ENCODE measurements at regions not wholly inside any gene's neighbourhood (a gene's known extent, or its start where the extent isn't known, plus 50 kb on each side); places are given as distances from the start of the nearest gene placed in this dataset.
"Not testable (repeated sequence)": the region's sequence is repeated elsewhere in the genome, so short reads cannot be mapped to it uniquely, and the experiment has no call there.

DNA sequence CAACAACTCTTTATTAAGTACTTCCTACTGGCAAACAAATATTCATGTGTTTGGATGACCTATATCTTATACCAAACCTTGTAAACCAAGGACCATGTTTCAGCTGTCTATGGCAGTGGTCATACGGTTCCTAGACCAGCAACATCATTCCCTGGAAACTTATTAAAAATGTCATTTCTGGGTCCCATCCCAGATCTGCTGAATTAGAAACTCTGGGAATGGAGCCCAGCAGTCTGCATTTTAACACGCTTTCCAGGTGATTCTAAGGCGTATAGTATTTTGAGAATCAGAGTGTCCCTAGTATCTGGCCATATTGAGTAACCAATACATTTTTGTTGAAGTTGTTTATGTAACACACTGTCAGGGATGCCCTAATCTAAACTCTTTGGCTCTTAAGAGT is 363.4 kb upstream of the LRRC3B start:
- Histone ChIP-seq H3K4me3 (no peak overlapping the region), H3K4me1 (no peaks in the 10 kb centered on the region), H3K27me3 (ENCODE audit: low read depth) (no peaks in the 10 kb centered on the region), H3K9me3 (no peaks in the 10 kb centered on the region), H3K36me3 (replicated peaks) (no peaks in the 10 kb centered on the region)
- in situ Hi-C loops (cut with MboI; ENCODE audit: low sequenced_read_pairs): no loop called here
- no peak for DNase-seq (ENCODE audit: low spot score in 2 of 2)

DNA sequence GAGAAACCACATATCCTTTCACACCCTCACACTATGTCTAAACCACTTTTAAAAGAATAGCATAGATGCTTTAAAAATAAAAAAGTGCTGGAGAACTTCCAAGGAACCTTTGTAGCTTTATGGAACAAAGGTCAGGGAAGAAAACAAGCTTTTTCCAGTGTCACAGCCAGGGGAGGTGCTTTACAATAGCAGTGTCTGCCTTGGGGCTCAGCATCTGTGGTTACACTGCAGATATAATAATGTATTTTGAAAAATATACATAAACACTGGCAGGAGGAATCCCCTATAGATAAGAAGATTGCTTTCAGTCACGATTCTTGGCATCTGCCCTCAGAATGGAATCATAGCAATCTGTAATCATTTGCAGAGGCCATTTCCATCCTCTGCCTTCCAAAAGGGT is 362.4 kb upstream of the LRRC3B start:
- Histone ChIP-seq H3K36me3 (replicated peaks) (no peaks in the 10 kb centered on the region), H3K4me3 (no peak overlapping the region), H3K9me3 (no peaks in the 10 kb centered on the region), H3K4me1 (no peaks in the 10 kb centered on the region), H3K27me3 (ENCODE audit: low read depth) (no peaks in the 10 kb centered on the region)
- in situ Hi-C loops (cut with MboI; ENCODE audit: low sequenced_read_pairs): no loop called here
- no peak for DNase-seq (ENCODE audit: low spot score in 2 of 2)

DNA sequence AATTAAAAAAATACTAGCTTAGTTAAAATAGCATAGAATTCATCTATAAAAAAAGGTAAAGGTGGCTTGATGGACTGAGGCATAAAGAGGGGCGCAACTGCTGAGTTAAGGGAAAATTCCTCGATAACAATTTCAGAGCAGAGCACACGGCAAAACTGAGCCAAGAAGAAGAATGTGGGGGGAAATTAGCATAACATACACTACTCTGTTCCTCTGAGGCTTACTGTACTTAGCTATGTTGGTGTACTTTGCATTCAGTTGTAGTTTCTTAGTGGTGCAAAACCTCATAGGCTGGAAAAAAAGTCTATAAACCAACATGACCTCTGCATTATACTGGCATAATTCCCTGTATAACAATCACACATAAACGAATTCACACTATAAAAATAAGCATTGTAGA is 357.9 kb upstream of the LRRC3B start:
- H3K36me3 ChIP-seq (replicated peaks): no peaks in the 10 kb centered on the region
- DNase-seq (ENCODE audit: low spot score in 2 of 2): no peak
- H3K27me3 ChIP-seq (ENCODE audit: low read depth): no peaks in the 10 kb centered on the region
- in situ Hi-C loops (cut with MboI; ENCODE audit: low sequenced_read_pairs): no loop called here
- no peaks in the 10 kb centered on the region for H3K4me1 ChIP-seq
- H3K9me3 ChIP-seq: no peaks in the 10 kb centered on the region
- H3K4me3 ChIP-seq: no peak overlapping the region

DNA sequence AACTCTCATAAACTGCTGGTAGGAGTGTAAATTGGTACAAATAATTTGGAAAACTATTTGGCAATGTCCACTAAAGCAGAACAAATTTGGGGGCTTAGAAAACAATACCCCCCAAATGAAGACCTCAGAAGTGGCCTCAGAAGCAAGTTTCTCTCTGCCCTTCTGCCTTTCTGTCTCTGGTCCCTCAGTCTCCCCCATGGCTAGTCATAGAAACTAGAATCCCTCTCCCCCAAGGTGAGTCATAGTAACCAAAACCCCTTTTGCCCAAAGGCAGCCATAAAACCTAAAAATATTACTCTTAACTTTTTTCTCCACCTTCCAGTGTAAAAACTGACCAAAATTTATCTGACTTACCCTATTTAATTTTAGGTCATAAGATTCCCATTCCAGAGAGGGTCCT is 350.7 kb upstream of the LRRC3B start:
- in situ Hi-C loops (cut with MboI; ENCODE audit: low sequenced_read_pairs): no loop called here
- Histone ChIP-seq H3K4me3 (no peak overlapping the region), H3K4me1 (no peaks in the 10 kb centered on the region), H3K9me3 (no peaks in the 10 kb centered on the region), H3K27me3 (ENCODE audit: low read depth) (no peaks in the 10 kb centered on the region), H3K36me3 (replicated peaks) (no peaks in the 10 kb centered on the region)
- DNase-seq (ENCODE audit: low spot score in 2 of 2): no peak

DNA sequence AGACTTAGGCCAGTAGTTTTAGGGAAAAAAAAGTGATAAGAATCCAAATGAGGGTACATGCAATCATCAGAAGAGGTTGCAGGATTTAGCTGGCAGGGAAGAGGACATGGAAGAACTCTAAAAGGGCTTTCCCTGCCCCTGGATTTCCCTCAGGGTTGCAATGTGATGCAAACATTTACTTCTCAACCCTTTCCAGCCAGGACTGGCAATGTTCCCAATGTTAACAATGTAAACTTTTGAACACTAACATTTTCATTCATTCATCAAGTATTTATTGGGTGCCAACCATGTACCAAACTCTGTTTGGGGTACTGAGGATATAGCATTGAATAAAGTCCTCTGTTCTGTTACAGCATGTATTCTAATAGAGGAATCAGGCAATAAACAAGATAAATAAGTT is 349.4 kb upstream of the LRRC3B start:
- in situ Hi-C loops (cut with MboI; ENCODE audit: low sequenced_read_pairs): no loop called here
- no peaks in the 10 kb centered on the region for H3K36me3 ChIP-seq (replicated peaks)
- DNase-seq (ENCODE audit: low spot score in 2 of 2): no peak
- no peaks in the 10 kb centered on the region for H3K4me1 ChIP-seq
- H3K27me3 ChIP-seq (ENCODE audit: low read depth): no peaks in the 10 kb centered on the region
- no peaks in the 10 kb centered on the region for H3K9me3 ChIP-seq
- H3K4me3 ChIP-seq: no peak overlapping the region

DNA sequence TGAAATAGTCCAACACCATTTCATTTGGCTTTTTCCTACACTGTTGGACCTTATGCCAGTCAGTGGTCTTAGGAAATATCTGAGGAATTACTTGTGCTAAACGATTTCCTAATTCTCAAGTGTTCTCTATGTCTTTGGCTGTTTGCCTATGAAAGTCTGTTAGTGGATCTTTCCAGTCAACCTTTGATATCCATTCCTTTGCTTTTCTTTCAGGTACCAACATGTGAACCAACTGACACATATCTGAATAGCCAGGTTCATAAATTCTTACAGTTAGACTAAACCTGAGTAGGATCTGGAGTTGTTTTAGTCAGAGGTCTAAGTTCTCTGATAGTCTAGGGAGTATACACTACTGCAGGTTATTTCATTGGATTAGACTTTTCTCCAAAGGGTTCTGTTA is 343.5 kb upstream of the LRRC3B start:
- no peaks in the 10 kb centered on the region for H3K27me3 ChIP-seq (ENCODE audit: low read depth)
- H3K4me1 ChIP-seq: no peaks in the 10 kb centered on the region
- H3K4me3 ChIP-seq: no peak overlapping the region
- no peak for DNase-seq (ENCODE audit: low spot score in 2 of 2)
- H3K36me3 ChIP-seq (replicated peaks): no peaks in the 10 kb centered on the region
- no peaks in the 10 kb centered on the region for H3K9me3 ChIP-seq
- in situ Hi-C loops (cut with MboI; ENCODE audit: low sequenced_read_pairs): no loop called here

DNA sequence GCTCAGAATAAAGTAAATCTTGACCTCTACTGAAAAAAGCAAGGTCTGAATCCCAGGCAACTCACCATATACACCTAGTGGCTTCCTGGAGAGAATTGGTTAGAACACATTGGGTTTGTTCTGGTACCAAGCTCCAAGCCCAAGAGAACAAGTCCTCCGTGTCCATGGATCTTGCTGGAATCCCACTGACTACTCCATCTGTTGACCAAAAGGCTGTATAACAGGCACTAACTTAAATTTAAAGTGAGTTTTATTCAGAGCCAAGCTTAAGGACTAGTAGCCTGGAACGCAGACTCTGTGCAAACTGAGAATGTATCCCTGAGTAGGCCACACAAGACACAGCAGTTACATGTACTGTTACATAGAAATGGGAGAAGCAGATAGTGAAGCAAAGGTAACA is 342.1 kb upstream of the LRRC3B start:
- in situ Hi-C loops (cut with MboI; ENCODE audit: low sequenced_read_pairs): no loop called here
- no peaks in the 10 kb centered on the region for H3K9me3 ChIP-seq
- no peaks in the 10 kb centered on the region for H3K4me1 ChIP-seq
- H3K4me3 ChIP-seq: no peak overlapping the region
- no peak for DNase-seq (ENCODE audit: low spot score in 2 of 2)
- H3K27me3 ChIP-seq (ENCODE audit: low read depth): no peaks in the 10 kb centered on the region
- no peaks in the 10 kb centered on the region for H3K36me3 ChIP-seq (replicated peaks)

DNA sequence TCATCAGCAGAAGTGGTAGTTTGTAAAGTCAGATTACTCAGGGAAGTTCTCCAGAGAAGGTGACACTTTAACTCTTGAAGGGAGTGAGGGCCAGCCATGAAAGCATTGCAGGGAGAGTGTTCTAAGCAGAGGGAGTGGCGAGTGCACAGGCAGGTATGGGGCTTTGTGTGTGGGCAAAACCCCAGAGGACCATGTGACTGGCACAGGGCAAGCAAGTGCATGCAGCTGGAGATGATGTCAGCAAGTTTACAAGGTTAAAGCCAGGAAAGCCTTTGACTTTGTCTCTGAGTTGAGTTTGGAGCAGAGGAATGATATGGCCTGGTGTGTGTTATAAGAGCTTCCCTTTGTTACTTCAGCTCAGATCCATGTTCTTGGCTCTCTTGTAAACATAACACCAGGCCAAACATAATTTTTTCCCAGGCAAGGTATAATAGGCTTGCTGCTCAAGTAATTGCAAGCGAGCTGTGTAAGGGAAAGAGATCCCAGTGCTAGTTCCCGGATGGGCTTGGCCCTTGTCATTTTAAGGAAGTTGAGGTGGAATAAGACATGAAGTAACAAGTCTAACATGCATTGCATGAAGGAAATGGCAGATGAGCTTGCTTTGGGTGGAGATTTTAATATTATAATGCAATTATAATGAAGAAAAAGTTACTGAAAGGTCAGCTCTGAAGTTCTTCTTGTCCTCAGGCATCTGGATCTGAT is 341.1 kb upstream of the LRRC3B start:
- Histone ChIP-seq H3K36me3 (replicated peaks) (no peaks in the 10 kb centered on the region), H3K27me3 (ENCODE audit: low read depth) (no peaks in the 10 kb centered on the region), H3K4me1 (no peaks in the 10 kb centered on the region), H3K9me3 (no peaks in the 10 kb centered on the region), H3K4me3 (no peak overlapping the region)
- in situ Hi-C loops (cut with MboI; ENCODE audit: low sequenced_read_pairs): no loop called here
- no peak for DNase-seq (ENCODE audit: low spot score in 2 of 2)

DNA sequence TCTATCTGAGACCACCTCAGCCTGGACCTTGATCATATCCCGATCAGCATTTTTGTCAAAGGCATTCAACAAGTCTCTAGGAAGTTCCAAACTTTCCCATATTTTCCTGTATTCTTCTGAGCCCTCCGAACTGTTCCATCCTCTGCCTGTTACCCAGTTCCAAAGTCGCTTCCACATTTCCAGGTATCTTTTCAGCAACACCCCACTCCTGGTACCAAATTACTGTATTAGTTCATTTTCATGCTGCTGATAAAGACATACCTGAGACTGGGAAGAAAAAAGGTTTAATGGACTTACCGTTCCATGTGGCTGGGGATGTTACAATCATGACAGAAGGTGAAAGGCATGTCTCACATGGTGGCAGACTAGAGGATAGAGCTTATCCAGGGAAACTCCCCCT is 338.1 kb upstream of the LRRC3B start:
- in situ Hi-C loops (cut with MboI; ENCODE audit: low sequenced_read_pairs): not testable (repeated sequence)

DNA sequence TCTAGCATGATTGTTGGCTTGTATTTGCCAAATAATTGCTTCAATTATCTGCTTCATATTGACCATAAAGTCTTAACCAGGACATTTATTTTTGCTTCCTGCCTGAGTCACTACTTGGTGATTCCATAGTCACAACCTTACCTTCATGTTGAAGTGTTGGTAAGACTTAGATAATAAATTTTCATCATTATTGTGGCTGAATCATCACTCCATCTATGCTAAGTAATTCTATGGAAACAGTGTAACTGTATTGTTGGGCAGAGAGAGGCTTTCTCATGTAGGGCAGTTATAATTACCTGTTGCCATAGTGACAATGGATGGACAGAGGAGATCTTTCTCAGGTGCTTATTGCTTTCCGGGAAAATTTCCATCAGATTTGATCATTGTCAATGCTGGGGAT is 330.7 kb upstream of the LRRC3B start:
- in situ Hi-C loops (cut with MboI; ENCODE audit: low sequenced_read_pairs): no loop called here
- no peak for DNase-seq (ENCODE audit: low spot score in 2 of 2)
- H3K4me3 ChIP-seq: no peak overlapping the region

More for the DNA sequence above, 338.1 kb upstream of the LRRC3B start:
- not testable (repeated sequence) for H3K4me3 ChIP-seq; H3K36me3 ChIP-seq (replicated peaks); H3K4me1 ChIP-seq; H3K27me3 ChIP-seq (ENCODE audit: low read depth); DNase-seq (ENCODE audit: low spot score in 2 of 2); H3K9me3 ChIP-seq

DNA sequence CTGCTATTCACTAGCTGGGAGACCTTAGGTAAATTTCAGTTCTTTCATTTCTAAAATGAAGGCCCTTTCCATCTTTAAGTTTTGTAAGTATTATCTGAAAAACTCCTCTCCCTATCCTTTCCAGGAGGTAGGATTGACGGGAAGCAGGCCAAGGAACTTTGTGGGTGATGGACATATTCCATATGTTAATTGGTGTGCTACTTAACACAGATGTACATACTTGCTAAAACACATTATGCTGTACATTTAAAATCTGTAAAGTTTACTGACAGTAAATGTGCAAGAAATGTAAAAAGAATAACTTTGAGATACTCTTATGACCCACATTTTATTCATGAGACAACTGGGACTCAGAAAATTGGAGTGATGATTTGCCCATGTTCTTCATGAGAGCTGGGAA is 329.8 kb upstream of the LRRC3B start:
- DNase-seq (ENCODE audit: low spot score in 2 of 2): no peak
- in situ Hi-C loops (cut with MboI; ENCODE audit: low sequenced_read_pairs): no loop called here
- Histone ChIP-seq H3K36me3 (replicated peaks) (no peaks in the 10 kb centered on the region), H3K27me3 (ENCODE audit: low read depth) (no peaks in the 10 kb centered on the region), H3K4me3 (no peak overlapping the region), H3K9me3 (no peaks in the 10 kb centered on the region), H3K4me1 (no peaks in the 10 kb centered on the region)

More for the DNA sequence above, 330.7 kb upstream of the LRRC3B start:
- Histone ChIP-seq H3K4me1 (no peaks in the 10 kb centered on the region), H3K27me3 (ENCODE audit: low read depth) (no peaks in the 10 kb centered on the region), H3K36me3 (replicated peaks) (no peaks in the 10 kb centered on the region), H3K9me3 (no peaks in the 10 kb centered on the region)

DNA sequence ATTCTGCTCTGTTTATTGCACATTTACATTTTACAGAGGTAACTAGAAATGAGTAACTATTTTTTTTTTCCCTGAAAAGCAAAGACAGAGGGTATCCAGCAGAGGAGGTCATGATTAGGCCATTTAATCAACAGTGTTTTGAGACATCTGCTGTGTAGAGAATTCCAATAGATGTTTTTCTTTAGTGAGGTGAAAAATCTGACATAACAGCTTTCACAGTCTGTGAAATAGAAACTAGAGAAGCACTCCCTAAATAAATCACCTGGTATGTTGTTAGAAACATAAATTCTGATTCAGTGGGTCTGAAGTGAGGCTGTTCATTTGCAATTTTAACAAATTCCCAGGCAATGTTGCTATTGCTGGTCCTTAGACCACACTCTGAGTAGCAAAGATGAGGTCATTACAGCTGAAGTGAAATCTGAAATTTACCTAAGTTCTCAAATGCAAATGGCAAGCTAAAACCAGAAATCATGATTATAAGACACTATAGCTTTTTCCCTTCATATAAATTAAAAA is 329.2 kb upstream of the LRRC3B start:
- H3K4me1 ChIP-seq: no peaks in the 10 kb centered on the region
- no peak overlapping the region for H3K4me3 ChIP-seq
- H3K36me3 ChIP-seq (replicated peaks): no peaks in the 10 kb centered on the region
- no peaks in the 10 kb centered on the region for H3K9me3 ChIP-seq
- no peaks in the 10 kb centered on the region for H3K27me3 ChIP-seq (ENCODE audit: low read depth)
- DNase-seq (ENCODE audit: low spot score in 2 of 2): no peak
- in situ Hi-C loops (cut with MboI; ENCODE audit: low sequenced_read_pairs): no loop called here

DNA sequence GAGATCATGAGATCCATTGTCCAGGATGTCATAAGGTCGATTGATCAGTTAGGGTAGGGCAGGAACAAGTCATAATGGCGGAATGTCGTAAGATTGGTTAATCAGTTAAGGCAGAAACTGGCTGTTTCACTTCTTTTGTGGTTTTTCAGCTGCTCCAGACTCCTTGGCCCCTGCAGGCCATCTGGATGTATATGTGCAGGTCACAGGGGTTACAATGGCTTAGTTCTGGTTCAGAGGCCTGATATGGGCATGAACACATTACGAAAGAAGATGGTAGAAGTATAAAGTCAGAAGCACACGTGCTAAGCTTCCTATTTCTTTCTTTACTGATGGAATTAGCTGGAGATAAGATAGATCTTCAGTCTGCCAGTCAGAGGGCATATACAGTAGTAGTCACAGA is 315.4 kb upstream of the LRRC3B start:
- H3K9me3 ChIP-seq: no peaks in the 10 kb centered on the region

DNA sequence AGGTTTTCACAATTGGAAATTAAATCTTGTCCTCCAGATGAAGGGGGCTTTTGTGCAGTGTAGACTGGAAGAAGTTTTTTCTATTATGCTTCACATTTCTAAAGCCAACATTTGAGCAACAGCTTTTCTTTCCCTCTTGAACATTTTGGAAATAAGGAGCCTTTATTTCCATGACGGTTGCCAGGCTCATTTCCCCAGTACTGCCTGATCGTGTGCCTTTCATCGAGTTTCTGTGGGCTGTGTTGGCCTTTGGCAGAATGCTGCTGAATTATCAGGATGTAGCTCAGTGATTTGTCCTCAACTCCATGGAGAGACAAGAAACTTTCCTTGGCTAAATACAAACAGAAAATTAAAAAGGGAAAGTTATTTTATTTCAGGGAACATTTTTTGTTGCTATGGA is 314.8 kb upstream of the LRRC3B start:
- DNase-seq (ENCODE audit: low spot score in 2 of 2): no peak
- no peaks in the 10 kb centered on the region for H3K36me3 ChIP-seq (replicated peaks)
- H3K27me3 ChIP-seq (ENCODE audit: low read depth): no peaks in the 10 kb centered on the region
- H3K4me1 ChIP-seq: no peaks in the 10 kb centered on the region
- in situ Hi-C loops (cut with MboI; ENCODE audit: low sequenced_read_pairs): no loop called here
- no peaks in the 10 kb centered on the region for H3K9me3 ChIP-seq
- no peak overlapping the region for H3K4me3 ChIP-seq

More for the DNA sequence above, 315.4 kb upstream of the LRRC3B start:
- Histone ChIP-seq H3K4me1 (no peaks in the 10 kb centered on the region), H3K4me3 (no peak overlapping the region), H3K36me3 (replicated peaks) (no peaks in the 10 kb centered on the region), H3K27me3 (ENCODE audit: low read depth) (no peaks in the 10 kb centered on the region)
- DNase-seq (ENCODE audit: low spot score in 2 of 2): no peak
- in situ Hi-C loops (cut with MboI; ENCODE audit: low sequenced_read_pairs): no loop called here

DNA sequence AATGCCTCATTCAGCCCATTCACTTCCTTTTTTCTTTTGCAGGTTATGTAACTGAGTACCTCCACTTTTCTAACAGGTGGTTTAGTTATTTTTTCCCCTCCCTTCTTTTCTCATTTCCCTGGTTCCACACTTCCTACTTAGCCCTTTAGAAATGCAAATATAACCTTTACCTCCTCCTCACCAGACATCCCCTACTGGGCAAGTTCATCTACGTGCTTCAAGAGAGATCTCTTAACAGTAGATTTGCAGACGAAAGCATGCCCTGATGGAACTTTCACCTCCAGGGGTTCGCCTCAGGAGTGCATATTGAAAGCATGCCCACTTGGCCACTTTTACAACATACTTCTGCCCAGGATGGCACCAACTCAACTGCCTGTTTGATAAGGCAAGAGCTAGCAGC is 314.1 kb upstream of the LRRC3B start:
- no peaks in the 10 kb centered on the region for H3K36me3 ChIP-seq (replicated peaks)
- H3K4me1 ChIP-seq: no peaks in the 10 kb centered on the region
- no peak for DNase-seq (ENCODE audit: low spot score in 2 of 2)
- H3K27me3 ChIP-seq (ENCODE audit: low read depth): no peaks in the 10 kb centered on the region
- H3K9me3 ChIP-seq: no peaks in the 10 kb centered on the region
- in situ Hi-C loops (cut with MboI; ENCODE audit: low sequenced_read_pairs): no loop called here
- no peak overlapping the region for H3K4me3 ChIP-seq

Measured in HAP-1 (cell line).